HepG2 (cell line): ENCODE measurements at regions not wholly inside any gene's neighbourhood (a gene's known extent, or its start where the extent isn't known, plus 50 kb on each side); places are given as distances from the start of the nearest gene placed in this dataset.

Experiments
- ATAC-seq: fragments of 200-7000 bp; cut with Tn5 transposase; 3 replicates; pipeline ENCODE4 v1.9.1; 2020; ENCODE audit warnings: mild to moderate bottlenecking, moderate library complexity
- BruUV-seq: library from RNA; stranded (reverse); fragments of 400-500 nt; replicated peaks from 2 replicates; lab custom pipeline; 2021; lab: Mats Ljungman, UMichigan
- CTCF ChIA-PET: fragments of 300-600 bp; formaldehyde crosslinking; extraction: SDS; loops from one replicate; lab custom pipeline; 2021; ENCODE audit warnings: low total read pairs, inconsistent platforms, low intra/inter-chr PET ratio; lab: Yijun Ruan, JAX
- POLR2A ChIA-PET: fragments of 350-600 bp; sonication (Branson Sonifier 250); formaldehyde crosslinking; loops from one replicate; lab custom pipeline; 2020; ENCODE audit warnings: antibody characterized with exemption, inconsistent platforms; lab: Yijun Ruan, JAX
- DNase-seq: peaks from one replicate; pipeline ENCODE4 v3.0.0-alpha.2; 2015; ENCODE audit warnings: low spot score
- FAIRE-seq: peaks from 3 replicates; lab custom pipeline; 2011; peaks lifted over from hg19 to GRCh38; lab: Jason Lieb, UNC
- H2AFZ ChIP-seq: one replicate; pipeline ENCODE4 v1.6.1; 2011; ENCODE audit warnings: low read length, inconsistent platforms
- H3K27ac ChIP-seq: fragments of 300-600 bp; 3 replicates; pipeline ENCODE4 v1.8.0; 2011; ENCODE audit warnings: mixed run types, mild to moderate bottlenecking, mixed read lengths, low read length, inconsistent platforms; ENCODE audit not compliant: insufficient read depth; ENCODE audit errors: extremely low read length
- H3K27me3 ChIP-seq, 2 experiments: fragments of 200-600 bp in 1 of 2; 2 replicates in 1 of 2; 3 replicates in 1 of 2; pipeline versions ENCODE4 v1.6.0 to v1.8.0; 2011; ENCODE audit warnings: low read length in 2 of 2, mild to moderate bottlenecking in 2 of 2, moderate library complexity in 2 of 2, inconsistent platforms in 1 of 2; ENCODE audit not compliant: insufficient read depth in 2 of 2, control insufficient read depth in 1 of 2
- H3K36me3 ChIP-seq, 2 experiments: fragments of 200-600 bp in 1 of 2; replicated peaks in 1 of 2; 2 replicates in 1 of 2; 3 replicates in 1 of 2; pipeline versions ENCODE4 v1.5.1 to v1.8.0; 2011; ENCODE audit warnings: low read length in 2 of 2, inconsistent platforms in 1 of 2; ENCODE audit not compliant: insufficient read depth in 2 of 2, control insufficient read depth in 1 of 2
- H3K4me1 ChIP-seq: 2 replicates; pipeline ENCODE4 v1.5.1; 2012; ENCODE audit warnings: low read length, inconsistent platforms; ENCODE audit not compliant: insufficient read depth
- H3K4me2 ChIP-seq: 2 replicates; pipeline ENCODE4 v1.6.0; 2011; ENCODE audit warnings: low read depth, low read length, inconsistent platforms
- H3K4me3 ChIP-seq, 3 experiments: fragments of 200-600 bp in 1 of 3; sonication (generic), shearing (Covaris generic) in 1 of 3; replicated peaks in 1 of 3; 2 replicates each; pipeline ENCODE4 v1.5.1; 2011 to 2016; ENCODE audit warnings: low read length in 3 of 3, inconsistent platforms in 2 of 3, low read depth in 2 of 3, mild to moderate bottlenecking in 2 of 3, control low read depth in 1 of 3, mixed read lengths in 1 of 3; ENCODE audit not compliant: insufficient read depth in 1 of 3
- H3K79me2 ChIP-seq: one replicate; pipeline ENCODE4 v1.6.1; 2011; ENCODE audit warnings: low read length, inconsistent platforms; ENCODE audit not compliant: insufficient read depth
- H3K9ac ChIP-seq: 2 replicates; pipeline ENCODE4 v1.6.0; 2011; ENCODE audit warnings: mild to moderate bottlenecking, low read depth, low read length, inconsistent platforms; ENCODE audit not compliant: insufficient read depth
- H3K9me3 ChIP-seq: 2 replicates; pipeline ENCODE4 v1.5.1; 2012; ENCODE audit warnings: mild to moderate bottlenecking, low read length
- H4K20me1 ChIP-seq: 2 replicates; pipeline ENCODE4 v1.6.0; 2011; ENCODE audit warnings: inconsistent platforms, mild to moderate bottlenecking, low read length, moderate library complexity; ENCODE audit not compliant: insufficient read depth
- ARNTL ChIP-seq: sonication (generic); formaldehyde crosslinking; IDR thresholded peaks from 2 replicates; pipeline ENCODE4 v1.4.0; 2020; ENCODE audit warnings: mild to moderate bottlenecking, missing genetic modification reagents
- BCL3 ChIP-seq: sonication (generic); formaldehyde crosslinking; IDR thresholded peaks from 2 replicates; pipeline ENCODE4 v1.5.1; 2020; ENCODE audit warnings: mild to moderate bottlenecking, missing genetic modification reagents, moderate library complexity
- CAMTA2 ChIP-seq: sonication (generic); formaldehyde crosslinking; IDR thresholded peaks from 2 replicates; pipeline ENCODE4 v1.4.0; 2020; ENCODE audit warnings: mild to moderate bottlenecking, missing genetic modification reagents, borderline replicate concordance
- ETV5 ChIP-seq: IDR thresholded peaks from 2 replicates; pipeline ENCODE4 v1.6.1; 2018; ENCODE audit warnings: missing biosample characterization, missing genetic modification reagents, inconsistent platforms, borderline replicate concordance
- HMG20B ChIP-seq: conservative IDR thresholded peaks from 2 replicates; pipeline ENCODE4 v1.6.1; 2016; ENCODE audit warnings: missing genetic modification reagents, missing compliant biosample characterization
- PBX3 ChIP-seq: sonication (generic); formaldehyde crosslinking; IDR thresholded peaks from 2 replicates; pipeline ENCODE4 v1.8.1; 2023; ENCODE audit warnings: missing genetic modification reagents, inconsistent platforms, borderline replicate concordance
- PREB ChIP-seq: sonication (generic); formaldehyde crosslinking; IDR thresholded peaks from 2 replicates; pipeline ENCODE4 v1.4.0; 2020; ENCODE audit warnings: missing genetic modification reagents
- RCOR2 ChIP-seq: IDR thresholded peaks from 2 replicates; pipeline ENCODE4 v1.6.1; 2016; ENCODE audit warnings: missing biosample characterization, missing genetic modification reagents
- STAG1 ChIP-seq: sonication (generic); formaldehyde crosslinking; IDR thresholded peaks from 2 replicates; pipeline ENCODE4 v1.4.0; 2020; ENCODE audit warnings: missing genetic modification reagents
- ZFP1 ChIP-seq: IDR thresholded peaks from 2 replicates; pipeline ENCODE4 v1.6.1; 2016
- ZMAT5 ChIP-seq: sonication (generic); formaldehyde crosslinking; IDR thresholded peaks from 2 replicates; pipeline ENCODE4 v1.5.0; 2020; ENCODE audit warnings: mild to moderate bottlenecking, low read depth, missing genetic modification reagents, borderline replicate concordance
- ZNF136 ChIP-seq: sonication (generic); formaldehyde crosslinking; IDR thresholded peaks from 2 replicates; pipeline ENCODE4 v1.8.1; 2022; ENCODE audit warnings: low read depth, mild to moderate bottlenecking, moderate library complexity, missing genetic modification reagents
- ZNF20 ChIP-seq: sonication (generic); formaldehyde crosslinking; IDR thresholded peaks from 2 replicates; pipeline ENCODE4 v1.4.0; 2020; ENCODE audit warnings: mild to moderate bottlenecking, moderate library complexity, missing genetic modification reagents
- ZNF451 ChIP-seq: sonication (generic); formaldehyde crosslinking; IDR thresholded peaks from 2 replicates; pipeline ENCODE4 v1.5.0; 2020; ENCODE audit warnings: mild to moderate bottlenecking, missing genetic modification reagents
- WGBS: methylation state at CpG from one replicate; pipeline ENCODE4 v1.1.6; 2017; ENCODE audit warnings: low lambda C conversion rate; 5-methylcytosine and 5-hydroxymethylcytosine counted together
- in situ Hi-C: cut with HindIII; loops from 2 replicates; pipeline ENCODE4 v1.10.0; 2017; ENCODE audit warnings: low pct_unique_long_range_greater_than_20kb; ENCODE audit not compliant: extremely low pct_ligation_motif_present
- intact Hi-C: fragments of 100-400 bp; cut with micrococcal nuclease; formaldehyde crosslinking; loops from one replicate; pipeline ENCODE4 v1.10.0; 2022; ENCODE audit not compliant: unreplicated experiment

- no TSS peak for BruUV-seq
- Histone ChIP-seq H3K36me3 (no peaks in the 10 kb centered on the region), H2AFZ (no peak overlapping the region), H3K27me3 (no peaks in the 10 kb centered on the region), H3K79me2 (no peaks in the 10 kb centered on the region), H3K9me3 (no peaks in the 10 kb centered on the region), H3K9ac (no peak overlapping the region), H3K4me1 (no peaks in the 10 kb centered on the region), H3K4me3 (no peak overlapping the region), H3K27ac (no peak overlapping the region), H3K4me2 (no peak overlapping the region), H4K20me1 (no peaks in the 10 kb centered on the region)
- in situ Hi-C loops, result no loop called here
- intact Hi-C loops, result no loop called here
- 0 out of 2 replicates have a peak, but pooled peaks have one; percentile 19 for TF ChIP-seq STAG1 (CRISPR knock-in tag)
- no peak for TF ChIP-seq CAMTA2 (CRISPR knock-in tag)
- no peak for FAIRE-seq
- POLR2A ChIA-PET, result no interaction called here
- ATAC-seq, result no peak
- CTCF ChIA-PET, result no interaction called here
- whole genome bisulfite sequencing, result 48% methylated on average over 4 of the region's 4 CpGs
- no peak for DNase-seq
Measured at GRCh38 chr7:20267482-20267881, 50.3 kb upstream of the MACC1 start.

GRCh38 chr7:20268824-20269223, 51.6 kb upstream of the MACC1 start:
- CTCF ChIA-PET, result no interaction called here
- no peak for TF ChIP-seq ARNTL (CRISPR knock-in tag)
- TF ChIP-seq ZFP1 (CRISPR knock-in tag), result no peak
- no peak for TF ChIP-seq PREB
- TF ChIP-seq RCOR2, result no peak
- no peak for TF ChIP-seq ZNF20 (CRISPR knock-in tag)
- TF ChIP-seq ZMAT5 (CRISPR knock-in tag), result no peak
- TF ChIP-seq BCL3, result no peak
- no peak for TF ChIP-seq ZNF451
- TF ChIP-seq HMG20B (CRISPR knock-in tag), result no peak
- no peak for TF ChIP-seq ETV5 (CRISPR knock-in tag)
- TF ChIP-seq ZNF136, result no peak
- TF ChIP-seq PBX3 (CRISPR knock-in tag), result no peak

More at GRCh38 chr7:20268824-20269223, 51.6 kb upstream of the MACC1 start:
- no peaks in the 10 kb centered on the region for H3K9me3 ChIP-seq
- no peak overlapping the region for H3K9ac ChIP-seq
- no peaks in the 10 kb centered on the region for H3K27me3 ChIP-seq
- WGBS, result 100% methylated on average over 1 of the region's 1 CpG
- in situ Hi-C loops (no loop called here), intact Hi-C loops (no loop called here)
- no peak overlapping the region for H2AFZ ChIP-seq
- H3K79me2 ChIP-seq, result no peaks in the 10 kb centered on the region
- BruUV-seq, result no TSS peak
- DNase-seq (no peak), ATAC-seq (no peak), FAIRE-seq (no peak)
- no peak overlapping the region for H3K4me2 ChIP-seq
- H3K4me3 ChIP-seq, result no peak overlapping the region
- no peak overlapping the region for H3K27ac ChIP-seq
- no peaks in the 10 kb centered on the region for H4K20me1 ChIP-seq
- no peaks in the 10 kb centered on the region for H3K4me1 ChIP-seq
- H3K36me3 ChIP-seq, result no peaks in the 10 kb centered on the region
- POLR2A ChIA-PET, result no interaction called here
